Mucosa of rectum (tissue), 2 donors: ENCODE measurements at regions not wholly inside any gene's neighbourhood (a gene's known extent, or its start where the extent isn't known, plus 50 kb on each side); places are given as distances from the start of the nearest gene placed in this dataset.

Source experiments
- H3K27ac ChIP-seq, 2 donors: one replicate each; pipeline ENCODE4 v1.7.0; 2013; ENCODE audit warnings: inconsistent platforms in 2 of 2, low read depth in 2 of 2, low read length in 2 of 2
- H3K27me3 ChIP-seq, 2 donors: one replicate each; pipeline ENCODE4 v1.7.0; 2013; ENCODE audit warnings: low read length in 2 of 2; ENCODE audit not compliant: control insufficient read depth in 2 of 2, insufficient read depth in 2 of 2
- H3K36me3 ChIP-seq, 2 donors: one replicate each; pipeline ENCODE4 v1.7.0; 2013; ENCODE audit warnings: low read length in 2 of 2; ENCODE audit not compliant: control insufficient read depth in 2 of 2, insufficient read depth in 2 of 2
- H3K4me1 ChIP-seq, 2 donors: one replicate each; pipeline ENCODE4 v1.7.0; 2013; ENCODE audit warnings: low read length in 2 of 2, mild to moderate bottlenecking in 1 of 2; ENCODE audit not compliant: control insufficient read depth in 2 of 2, insufficient read depth in 2 of 2
- H3K4me3 ChIP-seq, 2 donors: one replicate each; pipeline ENCODE4 v1.7.0; 2013; ENCODE audit warnings: low read length in 2 of 2
- H3K9ac ChIP-seq, 2 donors: one replicate each; pipeline ENCODE4 v1.7.0; 2013; ENCODE audit warnings: low read length in 2 of 2, low read depth in 1 of 2, mild to moderate bottlenecking in 1 of 2
- H3K9me3 ChIP-seq, 2 donors: one replicate each; pipeline ENCODE4 v1.7.0; 2013; ENCODE audit warnings: low read length in 2 of 2; ENCODE audit not compliant: control insufficient read depth in 2 of 2
- donor health status: healthy.
- donor health status: Normal muscosa, but diverticular disease.

GRCh38 chr20:11976966-11977365 is 59.3 kb downstream of the BTBD3 start:
- Histone ChIP-seq H3K9me3 (no peaks in the 10 kb centered on the region), H3K4me3 (no peak overlapping the region), H3K36me3 (no peaks in the 10 kb centered on the region), H3K4me1 (no peaks in the 10 kb centered on the region), H3K9ac (no peak overlapping the region), H3K27me3 (no peaks in the 10 kb centered on the region), H3K27ac (no peak overlapping the region)

DNA sequence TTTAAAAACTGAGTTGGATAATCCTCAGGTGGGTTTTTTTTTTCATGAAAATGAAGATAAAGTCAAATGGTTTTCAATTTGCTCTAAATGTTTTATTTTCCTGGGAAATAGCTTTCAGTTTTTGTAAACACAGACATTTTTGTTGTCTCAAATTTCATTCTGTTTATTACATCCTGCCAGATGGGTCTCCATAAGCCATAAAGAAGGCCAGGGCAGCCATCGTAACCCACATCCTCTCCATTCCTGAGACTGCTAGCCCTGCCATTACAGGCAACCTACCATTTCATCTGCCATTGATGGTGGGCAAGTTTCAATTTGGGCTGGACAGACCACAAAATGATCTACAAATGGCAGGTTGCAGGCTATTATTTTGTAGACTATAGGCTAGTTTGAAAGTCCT is 60.8 kb downstream of the BTBD3 start:
- Histone ChIP-seq H3K4me1 (peaks cover 0 to 4% of the 10 kb centered on the region in 2 donors), H3K9me3 (no peaks in the 10 kb centered on the region), H3K9ac (no peak overlapping the region), H3K4me3 (no peak overlapping the region), H3K27ac (no peak overlapping the region), H3K27me3 (no peaks in the 10 kb centered on the region), H3K36me3 (no peaks in the 10 kb centered on the region)

- no peak overlapping the region for H3K27ac ChIP-seq
- no peak overlapping the region for H3K4me3 ChIP-seq
Observed at GRCh38 chr20:11979306-11979990, 61.8 kb downstream of the BTBD3 start.

DNA sequence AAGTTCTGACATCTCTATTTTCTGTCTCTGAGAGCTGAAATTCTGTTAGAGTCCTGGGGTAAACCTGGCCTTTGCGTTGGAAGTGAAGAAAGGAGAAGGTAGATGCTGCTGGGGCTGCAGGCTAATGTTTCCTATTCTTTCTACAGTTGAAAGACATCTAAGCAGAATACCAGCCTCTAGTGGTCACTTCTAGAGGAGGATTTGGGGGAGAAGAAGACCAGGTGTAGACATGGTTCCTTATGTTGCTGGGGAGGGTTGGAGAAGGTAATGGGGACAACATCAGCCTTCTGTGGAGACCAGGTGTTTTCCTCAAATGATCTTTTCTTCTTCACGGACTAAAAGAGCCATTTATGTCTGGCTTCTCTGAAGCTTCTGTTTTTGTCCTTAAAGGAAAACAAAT is 62.6 kb downstream of the BTBD3 start:
- Histone ChIP-seq H3K9ac (no peak overlapping the region), H3K27ac (no peak overlapping the region), H3K4me3 (no peak overlapping the region), H3K36me3 (no peaks in the 10 kb centered on the region), H3K9me3 (no peaks in the 10 kb centered on the region), H3K27me3 (no peaks in the 10 kb centered on the region), H3K4me1 (peaks cover 0 to 4% of the 10 kb centered on the region in 2 donors)

More at GRCh38 chr20:11979306-11979990, 61.8 kb downstream of the BTBD3 start:
- peaks cover 0 to 4% of the 10 kb centered on the region in 2 donors for H3K4me1 ChIP-seq
- no peaks in the 10 kb centered on the region for H3K9me3 ChIP-seq
- no peaks in the 10 kb centered on the region for H3K36me3 ChIP-seq
- H3K27me3 ChIP-seq: no peaks in the 10 kb centered on the region
- no peak overlapping the region for H3K9ac ChIP-seq

- Histone ChIP-seq H3K4me3 (no peak overlapping the region), H3K9me3 (no peaks in the 10 kb centered on the region), H3K9ac (no peak overlapping the region), H3K27me3 (no peaks in the 10 kb centered on the region), H3K4me1 (peaks cover 0 to 4% of the 10 kb centered on the region in 2 donors), H3K36me3 (no peaks in the 10 kb centered on the region), H3K27ac (no peak overlapping the region)
Observed at GRCh38 chr20:11981366-11981947, 63.8 kb downstream of the BTBD3 start.

DNA sequence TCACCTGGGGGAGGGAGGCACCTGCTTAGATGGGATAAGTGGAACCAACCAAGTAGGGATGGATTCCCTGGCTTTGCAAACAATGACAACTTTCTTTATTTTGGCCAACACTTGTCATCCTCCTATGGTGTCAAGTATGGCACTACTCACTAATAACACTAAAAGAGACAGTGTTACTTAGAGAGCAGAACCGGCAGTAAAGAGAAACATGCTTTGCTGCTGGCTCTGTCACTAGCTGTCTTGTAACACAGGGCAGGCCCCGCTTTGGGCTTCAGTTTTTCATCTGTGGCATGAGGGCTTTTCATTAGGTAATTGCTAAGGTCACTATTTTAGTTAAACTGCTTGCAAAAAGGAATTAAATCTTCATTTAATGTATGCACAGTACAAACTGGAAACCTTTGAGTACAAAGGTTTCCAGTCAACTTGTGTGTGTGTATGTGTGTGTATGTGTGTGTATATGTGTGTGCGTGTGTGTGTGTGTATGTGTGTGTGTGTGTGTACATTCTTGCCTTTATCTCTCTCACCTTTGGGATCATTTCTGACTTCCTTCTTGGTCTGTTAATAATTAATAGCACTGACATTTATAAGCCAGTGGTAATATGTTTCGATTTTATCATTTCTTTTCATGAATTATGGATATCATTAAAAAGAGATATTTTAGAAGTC is 64.7 kb downstream of the BTBD3 start:
- Histone ChIP-seq H3K36me3 (no peaks in the 10 kb centered on the region), H3K4me1 (peaks cover 0 to 4% of the 10 kb centered on the region in 2 donors), H3K4me3 (peak overlapping the region; percentile 37 to 38), H3K27ac (no peak overlapping the region), H3K9me3 (no peaks in the 10 kb centered on the region), H3K9ac (no peak overlapping the region), H3K27me3 (no peaks in the 10 kb centered on the region)

DNA sequence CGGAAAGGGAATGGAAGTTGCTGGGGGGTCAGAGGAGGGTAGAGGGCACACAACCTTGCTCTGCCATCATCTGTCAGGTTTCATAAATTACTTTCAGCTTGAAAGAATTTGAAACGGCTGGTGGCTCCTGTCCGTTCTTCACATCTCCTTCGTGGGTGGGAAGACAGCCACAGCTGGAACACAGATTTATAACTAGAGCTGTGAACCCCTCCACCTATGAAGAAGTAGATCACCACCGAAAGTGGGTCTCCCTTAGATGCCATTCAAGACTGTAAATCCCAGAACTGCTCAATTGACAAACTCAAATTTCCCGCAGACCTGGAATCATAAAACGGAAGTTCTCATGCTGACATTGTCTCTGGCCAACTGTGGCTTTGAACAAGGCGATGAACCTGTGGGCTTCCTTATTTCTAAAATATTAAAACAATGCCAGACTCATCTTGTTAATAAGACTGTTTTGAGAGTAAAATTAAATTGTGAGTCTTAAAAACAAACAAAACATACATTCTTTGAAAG is 65.3 kb downstream of the BTBD3 start:
- Histone ChIP-seq H3K27me3 (no peaks in the 10 kb centered on the region), H3K4me1 (peaks cover 0 to 4% of the 10 kb centered on the region in 2 donors), H3K4me3 (peak overlapping the region; percentile 37 to 38), H3K36me3 (no peaks in the 10 kb centered on the region), H3K27ac (no peak overlapping the region), H3K9me3 (no peaks in the 10 kb centered on the region), H3K9ac (no peak overlapping the region)

DNA sequence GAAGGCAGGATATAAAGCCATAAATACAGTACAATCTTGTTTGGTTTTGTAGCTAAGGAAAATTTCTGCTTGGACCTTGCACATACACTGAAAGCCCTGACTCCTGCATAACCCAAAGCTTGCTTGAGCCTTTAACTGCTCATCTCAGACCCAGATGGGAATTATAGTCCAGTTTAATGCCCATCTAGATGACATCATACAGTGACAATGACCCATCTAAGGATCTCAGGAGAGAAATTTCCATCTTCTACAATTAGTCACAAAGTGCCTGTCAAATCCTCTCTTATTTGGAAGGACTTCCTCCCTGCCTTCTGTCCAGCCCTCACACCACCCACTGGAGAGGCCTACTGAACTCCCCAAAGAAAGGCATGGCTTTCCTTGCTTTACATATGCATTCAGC is 69.3 kb downstream of the BTBD3 start:
- Histone ChIP-seq H3K4me3 (no peak overlapping the region), H3K36me3 (no peaks in the 10 kb centered on the region), H3K4me1 (peaks cover 0 to 4% of the 10 kb centered on the region in 2 donors), H3K9ac (no peak overlapping the region), H3K9me3 (no peaks in the 10 kb centered on the region), H3K27me3 (no peaks in the 10 kb centered on the region), H3K27ac (no peak overlapping the region)

DNA sequence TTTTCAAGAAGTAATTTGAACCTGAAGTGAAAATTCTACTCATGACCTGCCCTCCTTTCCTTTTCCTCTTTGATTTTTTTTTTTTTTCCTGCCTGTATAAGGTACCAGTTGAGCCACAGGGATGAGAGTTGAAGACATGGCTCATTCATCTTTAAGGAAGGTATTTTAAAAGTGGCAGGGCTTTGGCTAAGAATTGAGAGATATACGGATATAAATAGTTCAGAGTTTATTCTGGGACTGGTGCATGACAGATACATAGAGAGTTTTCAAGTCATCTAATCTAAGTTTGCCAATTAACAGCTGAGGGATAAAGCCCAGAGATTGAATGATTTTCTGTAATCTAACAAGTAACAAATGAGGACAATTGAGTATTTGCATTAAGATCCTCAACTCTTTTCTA is 69.8 kb downstream of the BTBD3 start:
- Histone ChIP-seq H3K27ac (no peak overlapping the region), H3K9me3 (no peaks in the 10 kb centered on the region)

More for the DNA sequence above, 69.8 kb downstream of the BTBD3 start:
- H3K9ac ChIP-seq: no peak overlapping the region
- H3K4me3 ChIP-seq: no peak overlapping the region
- H3K36me3 ChIP-seq: no peaks in the 10 kb centered on the region
- peaks cover 0 to 4% of the 10 kb centered on the region in 2 donors for H3K4me1 ChIP-seq
- H3K27me3 ChIP-seq: no peaks in the 10 kb centered on the region
